ENCODE measurements at regions not wholly inside any gene's neighbourhood (a gene's known extent, or its start where the extent isn't known, plus 50 kb on each side); places are given as distances from the start of the nearest gene placed in this dataset.

GRCh38 chr14:34235643-34236300, 226.3 kb downstream of the SPTSSA start:
- H3K4me1 Mint-ChIP-seq (ENCODE audit: unreplicated experiment), result peaks cover 5% of the 10 kb centered on the region
- H3K9me3 Mint-ChIP-seq, result no peaks in the 10 kb centered on the region
- no peak overlapping the region for H3K27ac Mint-ChIP-seq
- no peak for TF ChIP-seq CTCF (conservative IDR thresholded peaks at IDR 0.05)
- H3K36me3 Mint-ChIP-seq, result no peaks in the 10 kb centered on the region
- no peak overlapping the region for H3K4me3 Mint-ChIP-seq
- H3K27me3 Mint-ChIP-seq, result peaks cover 3% of the 10 kb centered on the region
- DNase-seq (ENCODE audit: extremely low spot score, unreplicated experiment), result no peak

GRCh38 chr14:34234258-34234657, 227.8 kb downstream of the SPTSSA start:
- no peak for DNase-seq (ENCODE audit: extremely low spot score, unreplicated experiment)
- H3K36me3 Mint-ChIP-seq, result no peaks in the 10 kb centered on the region
- H3K27me3 Mint-ChIP-seq, result peaks cover 4% of the 10 kb centered on the region
- no peaks in the 10 kb centered on the region for H3K9me3 Mint-ChIP-seq
- H3K27ac Mint-ChIP-seq, result no peak overlapping the region
- H3K4me1 Mint-ChIP-seq (ENCODE audit: unreplicated experiment), result peaks cover 5% of the 10 kb centered on the region
- TF ChIP-seq CTCF (conservative IDR thresholded peaks at IDR 0.05), result no peak
- H3K4me3 Mint-ChIP-seq, result no peak overlapping the region

- H3K27ac Mint-ChIP-seq, result no peak overlapping the region
- no peak for TF ChIP-seq CTCF (conservative IDR thresholded peaks at IDR 0.05)
- H3K27me3 Mint-ChIP-seq, result peaks cover 4% of the 10 kb centered on the region
These were observed 228.4 kb downstream of the SPTSSA start for GRCh38 chr14:34233619-34234018.

DNA sequence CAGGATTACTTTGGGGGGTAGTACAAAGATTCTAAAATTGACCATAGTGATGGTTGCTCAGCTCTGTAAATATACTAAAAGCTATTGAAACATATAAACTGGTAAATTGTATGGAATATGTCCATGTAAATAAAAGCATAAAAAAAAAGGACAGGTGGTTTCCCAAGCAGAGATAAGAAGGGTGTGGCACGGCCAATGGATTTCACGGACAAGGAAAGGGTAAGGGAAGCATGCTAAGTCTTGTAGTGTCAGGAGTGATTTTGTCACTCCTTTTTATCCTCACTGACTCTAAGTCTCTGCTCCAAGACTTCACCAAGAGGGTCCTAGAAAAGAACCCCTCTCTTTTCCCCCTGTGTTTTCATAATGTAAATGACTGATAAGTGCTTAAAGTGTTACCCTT, 229.2 kb downstream of the SPTSSA start:
- no peak for TF ChIP-seq CTCF (conservative IDR thresholded peaks at IDR 0.05)
- H3K4me3 Mint-ChIP-seq, result no peak overlapping the region
- no peaks in the 10 kb centered on the region for H3K9me3 Mint-ChIP-seq
- H3K4me1 Mint-ChIP-seq (ENCODE audit: unreplicated experiment), result peaks cover 10% of the 10 kb centered on the region
- no peak for DNase-seq (ENCODE audit: extremely low spot score, unreplicated experiment)
- H3K36me3 Mint-ChIP-seq, result no peaks in the 10 kb centered on the region
- no peak overlapping the region for H3K27ac Mint-ChIP-seq
- peaks cover 6% of the 10 kb centered on the region for H3K27me3 Mint-ChIP-seq

More at GRCh38 chr14:34233619-34234018, 228.4 kb downstream of the SPTSSA start:
- no peak for DNase-seq (ENCODE audit: extremely low spot score, unreplicated experiment)
- no peak overlapping the region for H3K4me3 Mint-ChIP-seq
- no peaks in the 10 kb centered on the region for H3K36me3 Mint-ChIP-seq
- peaks cover 5% of the 10 kb centered on the region for H3K4me1 Mint-ChIP-seq (ENCODE audit: unreplicated experiment)
- no peaks in the 10 kb centered on the region for H3K9me3 Mint-ChIP-seq

- H3K4me3 Mint-ChIP-seq, result no peak overlapping the region
- H3K36me3 Mint-ChIP-seq, result no peaks in the 10 kb centered on the region
- H3K27ac Mint-ChIP-seq, result no peak overlapping the region
- peaks cover 15% of the 10 kb centered on the region for H3K27me3 Mint-ChIP-seq
- H3K9me3 Mint-ChIP-seq, result no peaks in the 10 kb centered on the region
- H3K4me1 Mint-ChIP-seq (ENCODE audit: unreplicated experiment), result peaks cover 9% of the 10 kb centered on the region
- TF ChIP-seq CTCF (conservative IDR thresholded peaks at IDR 0.05), result no peak
- no peak for DNase-seq (ENCODE audit: extremely low spot score, unreplicated experiment)
These were observed 230.4 kb downstream of the SPTSSA start for GRCh38 chr14:34231626-34232025.
